H1 (cell line): ENCODE measurements at regions not wholly inside any gene's neighbourhood (a gene's known extent, or its start where the extent isn't known, plus 50 kb on each side); places are given as distances from the start of the nearest gene placed in this dataset.

Experiments
- GTF2F1 ChIP-seq: IDR thresholded peaks from 2 replicates; pipeline ENCODE4 v1.6.1; 2012; ENCODE audit warnings: low read depth, low read length, improper control_type of control experiment, borderline replicate concordance
- HDAC2 ChIP-seq, 2 experiments: fragments of 300-600 bp in 1 of 2; sonication (generic) in 1 of 2; IDR thresholded peaks; 2 replicates each; pipeline ENCODE4 v1.6.1; 2011 to 2012; ENCODE audit warnings: low read depth in 2 of 2, low read length in 2 of 2, mild to moderate bottlenecking in 2 of 2, moderate library complexity in 2 of 2, borderline replicate concordance in 1 of 2, inconsistent platforms in 1 of 2
- NANOG ChIP-seq: IDR thresholded peaks from 2 replicates; pipeline ENCODE4 v1.6.1; 2011; ENCODE audit warnings: low read length, low read depth, mild to moderate bottlenecking, inconsistent platforms; ENCODE audit not compliant: insufficient read depth, poor library complexity, severe bottlenecking
- SUZ12 ChIP-seq: fragments of 200-600 bp; sonication (generic); IDR thresholded peaks from 2 replicates; pipeline ENCODE4 v1.6.1; 2012; ENCODE audit warnings: mild to moderate bottlenecking, inconsistent platforms, low read length, moderate library complexity, mixed read lengths
- TF ChIP-seq, protein P1 (sequence below): IDR thresholded peaks from 2 replicates; pipeline ENCODE4 v1.6.1; 2011; ENCODE audit warnings: low read depth, mild to moderate bottlenecking, low read length; ENCODE audit not compliant: insufficient read depth

DNA sequence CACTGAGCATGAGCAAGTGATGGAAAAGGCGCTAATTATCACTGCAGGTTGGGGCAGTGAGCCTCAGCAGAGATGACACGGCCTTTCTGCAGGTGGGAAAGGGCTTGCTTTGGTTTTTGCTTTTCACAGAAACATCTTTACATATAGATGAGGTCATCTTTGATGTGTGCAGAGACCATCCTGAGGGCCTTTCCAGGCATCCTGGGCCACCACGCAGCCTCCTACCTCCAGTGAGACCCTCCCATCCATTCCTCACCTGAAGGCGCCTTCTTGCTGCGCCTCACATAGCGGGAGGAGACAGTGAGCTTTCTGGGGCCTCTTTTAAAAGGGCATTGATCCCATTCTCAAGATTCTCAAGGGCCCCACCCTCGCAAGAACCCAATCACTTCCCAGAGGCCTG, 235.3 kb upstream of the RAB6C start (continued):
- TF ChIP-seq, protein P1, sequence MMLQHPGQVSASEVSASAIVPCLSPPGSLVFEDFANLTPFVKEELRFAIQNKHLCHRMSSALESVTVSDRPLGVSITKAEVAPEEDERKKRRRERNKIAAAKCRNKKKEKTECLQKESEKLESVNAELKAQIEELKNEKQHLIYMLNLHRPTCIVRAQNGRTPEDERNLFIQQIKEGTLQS, result no peak
- TF ChIP-seq NANOG (no peak), HDAC2 (IDR thresholded peaks at IDR 0.05; ENCODE audit: borderline replicate concordance in 1 of 2, low read depth in 2 of 2, low read length in 2 of 2) (no peak), GTF2F1 (no peak), SUZ12 (no peak)
